SK-MEL-5 (cell line): ENCODE measurements at regions not wholly inside any gene's neighbourhood (a gene's known extent, or its start where the extent isn't known, plus 50 kb on each side); places are given as distances from the start of the nearest gene placed in this dataset.
"Not testable (repeated sequence)": the region's sequence is repeated elsewhere in the genome, so short reads cannot be mapped to it uniquely, and the experiment has no call there.

Experiments
- DNase-seq: peaks from one replicate; pipeline ENCODE4 v3.0.0-alpha.2; 2016; ENCODE audit warnings: low read depth, low spot score
- in situ Hi-C: cut with HindIII; loops from 2 replicates; pipeline ENCODE4 v1.10.0; 2016; ENCODE audit warnings: low sequenced_read_pairs, high pct_unique_total_duplicates, low pct_unique_long_range_greater_than_20kb

GRCh38 chrX:138874271-138874935, 162.9 kb upstream of the FGF13 start:
- DNase-seq = no peak
- in situ Hi-C loops = no loop called here

- DNase-seq, in situ Hi-C loops: not testable (repeated sequence)
These were observed 162.1 kb upstream of the FGF13 start for GRCh38 chrX:138873640-138874039.

- DNase-seq = no peak
- in situ Hi-C loops = no loop called here
These were observed 161.0 kb upstream of the FGF13 start for GRCh38 chrX:138872537-138872936.

DNA sequence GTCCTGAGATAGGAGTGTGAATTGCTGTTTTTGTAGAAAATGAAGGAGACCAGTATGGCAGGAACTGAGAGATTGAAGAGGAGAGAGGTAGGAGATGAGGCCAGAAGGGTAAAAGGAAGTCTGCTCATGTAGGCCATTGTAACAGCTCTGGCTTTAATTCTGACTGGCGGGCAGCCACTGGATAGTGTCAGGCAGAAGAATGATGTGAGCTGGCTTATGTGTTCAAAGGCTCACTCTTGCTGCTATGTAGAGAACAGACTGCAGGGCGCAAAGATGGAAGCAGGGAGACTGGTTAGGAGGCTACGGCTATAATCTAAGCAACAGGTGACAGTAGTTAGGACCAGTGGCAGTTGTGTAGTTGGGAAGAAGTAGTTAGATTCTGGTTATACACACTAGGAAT, 160.2 kb upstream of the FGF13 start:
- in situ Hi-C loops = no loop called here
- DNase-seq = no peak

GRCh38 chrX:138866643-138867042, 155.1 kb upstream of the FGF13 start:
- in situ Hi-C loops = no loop called here
- no peak for DNase-seq

DNA sequence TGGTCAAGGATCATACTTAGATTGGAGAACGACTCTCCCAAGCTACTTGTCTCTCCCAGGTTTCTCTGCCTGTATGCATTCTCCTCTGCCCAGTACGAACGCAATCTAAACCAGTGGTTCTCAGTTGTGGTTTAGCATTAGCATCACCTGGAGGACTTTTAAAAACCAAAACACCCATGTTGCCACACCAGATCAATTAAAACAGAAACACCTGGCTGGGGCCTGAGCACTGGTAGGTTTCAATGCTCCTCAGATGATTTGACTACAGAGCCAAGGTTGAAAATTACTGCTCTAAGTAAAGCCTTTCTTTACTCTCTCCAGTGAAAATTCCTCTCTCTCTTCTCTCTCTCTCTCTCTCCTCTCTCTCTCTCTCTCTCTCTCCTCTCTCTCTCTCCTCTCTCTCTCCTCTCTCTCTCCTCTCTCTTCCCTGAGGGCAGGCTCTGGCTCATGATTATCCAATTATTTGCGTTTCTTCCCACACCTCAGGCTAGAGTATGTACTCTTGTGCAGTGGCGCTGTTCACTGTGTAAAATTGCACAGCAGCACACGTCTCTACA, 153.7 kb upstream of the FGF13 start:
- in situ Hi-C loops = no loop called here
- no peak for DNase-seq

DNA sequence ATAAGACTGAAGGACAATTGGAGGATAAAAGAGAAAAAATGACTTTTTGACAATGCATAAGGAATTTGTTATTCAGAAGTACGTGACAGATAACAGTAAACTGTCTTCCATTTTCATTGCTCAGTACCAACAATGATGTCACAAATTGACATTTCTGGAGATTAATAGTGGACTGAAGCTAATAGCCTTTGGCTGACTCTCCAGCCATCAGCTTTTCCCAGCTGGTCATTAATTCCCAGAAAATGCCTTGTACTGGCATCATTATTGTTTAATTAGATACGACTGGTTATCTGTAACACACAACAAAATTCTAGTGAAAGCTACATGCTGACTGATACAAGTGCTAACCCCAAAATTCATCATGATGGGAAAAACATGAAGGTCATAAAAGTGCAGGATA, 147.9 kb upstream of the FGF13 start:
- DNase-seq = no peak
- in situ Hi-C loops = no loop called here

DNA sequence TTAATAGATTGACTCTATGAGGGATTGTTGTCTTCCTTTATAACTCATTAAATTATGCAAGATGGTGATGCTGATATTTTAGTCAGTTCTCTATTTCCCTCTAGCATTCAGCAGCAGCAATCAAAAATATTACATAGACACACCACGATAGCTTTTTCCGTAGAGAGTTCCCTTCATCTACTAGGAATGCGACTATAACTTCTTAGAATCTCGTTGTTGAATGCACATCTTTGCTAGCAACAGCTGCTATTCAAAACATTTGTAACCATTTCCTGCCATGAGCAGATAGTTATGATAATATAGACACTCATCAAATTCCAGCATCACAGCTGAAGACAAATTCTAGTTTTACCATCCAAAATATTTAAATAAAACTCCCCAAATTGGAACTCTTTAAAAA, 147.4 kb upstream of the FGF13 start:
- DNase-seq = no peak
- in situ Hi-C loops = no loop called here

DNA sequence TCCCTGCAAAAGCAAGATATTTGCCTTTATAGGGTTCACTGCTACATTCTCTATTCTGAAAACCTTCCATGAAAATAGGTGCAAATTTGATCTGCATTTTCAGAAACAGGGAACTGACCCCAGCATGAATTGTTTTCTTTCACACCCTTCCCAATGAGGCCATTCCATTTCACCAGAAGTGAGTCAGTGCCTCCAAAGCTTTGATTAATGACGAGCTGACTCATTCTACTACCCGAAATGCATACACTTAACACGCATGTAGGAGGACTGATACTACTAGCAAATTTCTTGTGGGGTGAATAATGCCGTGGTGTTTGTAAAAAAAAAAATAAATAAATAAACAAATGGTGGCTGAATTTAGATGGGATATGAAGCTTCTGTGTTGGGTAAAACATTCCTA, 146.9 kb upstream of the FGF13 start:
- no peak for DNase-seq
- in situ Hi-C loops = no loop called here

DNA sequence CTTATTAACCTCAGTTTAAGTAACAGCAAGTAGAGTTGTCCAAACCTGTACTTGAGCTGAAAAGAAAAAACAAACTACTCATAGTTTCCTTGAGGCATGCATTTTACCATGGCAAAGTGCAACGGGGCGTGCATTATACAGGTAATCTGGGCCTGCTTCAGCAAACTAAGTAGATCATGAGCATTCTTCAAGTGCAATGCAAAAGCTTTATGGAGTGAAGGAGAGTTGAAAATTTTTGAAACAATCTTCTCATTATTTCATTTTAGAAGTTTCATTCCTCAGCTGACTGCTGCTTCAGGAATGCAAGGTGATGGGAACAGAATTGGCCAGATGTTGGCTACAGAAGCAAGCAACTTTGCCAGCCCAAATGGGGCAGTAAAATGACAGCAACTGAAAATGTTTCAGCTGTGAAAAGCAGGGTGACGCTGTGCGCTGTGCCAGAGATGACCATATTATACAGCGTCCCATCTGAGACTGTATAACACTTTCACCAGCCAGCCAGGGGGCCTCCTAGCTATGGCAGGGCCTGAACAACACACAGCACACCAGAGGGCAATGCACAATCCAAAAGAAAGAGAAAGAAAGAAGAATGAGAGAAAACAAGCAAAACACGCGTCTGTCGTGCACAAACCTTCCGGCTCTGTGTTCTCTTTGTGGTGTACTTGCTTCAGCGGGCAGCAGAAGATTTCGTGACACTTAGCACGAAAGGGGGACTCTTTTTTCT, 145.5 kb upstream of the FGF13 start:
- DNase-seq = no peak
- in situ Hi-C loops = no loop called here

GRCh38 chrX:138853936-138854335, 142.4 kb upstream of the FGF13 start:
- DNase-seq = no peak
- in situ Hi-C loops = no loop called here

DNA sequence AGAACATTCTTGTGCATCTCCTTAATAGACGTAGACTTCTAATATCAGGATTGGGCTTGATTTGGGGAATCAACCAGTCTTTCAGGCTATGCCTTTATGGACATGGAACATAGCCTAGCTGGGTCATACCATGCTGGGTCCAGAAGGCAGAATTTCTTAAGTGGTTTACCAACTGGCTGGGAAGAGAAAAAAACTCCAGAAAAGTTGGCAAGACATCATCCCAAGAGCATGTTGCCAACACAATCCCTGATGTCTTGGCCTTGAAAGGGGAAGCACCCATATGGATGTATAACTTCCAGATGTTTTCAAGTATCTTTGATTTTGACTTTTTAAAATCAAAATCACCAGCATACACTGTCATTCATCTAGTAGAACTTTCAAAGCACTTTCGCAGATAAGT, 138.0 kb upstream of the FGF13 start:
- no peak for DNase-seq
- in situ Hi-C loops = no loop called here

GRCh38 chrX:138847930-138848329, 136.4 kb upstream of the FGF13 start:
- in situ Hi-C loops = no loop called here
- DNase-seq = peak; percentile 15

DNA sequence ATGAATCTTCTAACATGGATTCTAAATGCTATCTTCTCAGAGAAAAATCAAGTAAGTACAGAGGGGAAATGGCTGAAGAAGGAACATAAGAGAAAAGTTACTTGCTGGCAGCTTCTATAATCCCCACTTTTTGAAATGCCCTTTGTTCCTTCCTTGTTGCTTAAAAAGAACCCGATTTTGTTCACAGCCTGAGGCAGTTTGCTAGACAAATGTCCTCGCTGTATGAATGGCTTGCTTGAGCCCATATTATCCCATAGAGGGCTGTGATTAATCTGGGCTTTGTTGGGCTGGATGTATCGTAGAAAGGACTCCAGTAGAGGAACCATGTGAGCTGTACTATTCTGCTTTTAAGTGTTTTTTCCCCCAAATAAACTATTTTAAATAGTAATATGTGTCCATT, 134.3 kb upstream of the FGF13 start:
- in situ Hi-C loops = no loop called here
- DNase-seq = peak; percentile 72

DNA sequence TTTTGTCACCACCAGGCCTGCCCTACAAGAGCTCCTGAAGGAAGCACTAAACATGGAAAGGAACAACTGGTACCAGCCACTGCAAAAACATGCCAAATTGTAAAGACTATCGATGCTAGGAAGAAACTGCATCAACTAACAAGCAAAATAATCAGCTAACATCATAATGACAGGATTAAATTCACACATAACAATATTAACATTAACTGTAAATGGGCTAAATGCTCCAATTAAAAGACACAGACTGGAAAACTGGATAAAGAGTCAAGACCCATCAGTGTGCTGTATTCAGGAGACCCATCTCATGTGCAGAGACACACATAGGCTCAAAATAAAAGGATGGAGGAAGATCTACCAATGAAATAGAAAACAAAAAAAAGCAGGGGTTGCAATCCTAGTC, 95.9 kb upstream of the FGF13 start:
- in situ Hi-C loops, DNase-seq: not testable (repeated sequence)

DNA sequence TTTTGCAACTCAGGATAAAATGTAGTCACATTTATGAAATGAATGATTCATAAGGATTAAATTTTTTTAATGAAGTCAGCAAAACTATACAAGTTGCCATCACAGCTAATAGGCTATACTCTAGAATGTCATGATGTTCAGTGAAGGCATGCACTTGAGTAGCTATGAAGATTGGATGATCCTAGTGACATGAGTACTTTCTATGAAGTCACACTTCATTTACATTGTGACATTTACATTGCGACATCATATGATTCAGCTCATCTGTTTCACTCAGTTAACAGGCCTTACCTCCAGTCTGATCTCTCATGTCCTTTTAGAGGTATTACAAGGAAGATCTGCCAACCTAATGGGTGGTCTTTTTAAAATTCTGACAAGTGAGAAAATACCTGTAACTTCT, 82.7 kb upstream of the FGF13 start:
- no peak for DNase-seq
- in situ Hi-C loops = no loop called here

DNA sequence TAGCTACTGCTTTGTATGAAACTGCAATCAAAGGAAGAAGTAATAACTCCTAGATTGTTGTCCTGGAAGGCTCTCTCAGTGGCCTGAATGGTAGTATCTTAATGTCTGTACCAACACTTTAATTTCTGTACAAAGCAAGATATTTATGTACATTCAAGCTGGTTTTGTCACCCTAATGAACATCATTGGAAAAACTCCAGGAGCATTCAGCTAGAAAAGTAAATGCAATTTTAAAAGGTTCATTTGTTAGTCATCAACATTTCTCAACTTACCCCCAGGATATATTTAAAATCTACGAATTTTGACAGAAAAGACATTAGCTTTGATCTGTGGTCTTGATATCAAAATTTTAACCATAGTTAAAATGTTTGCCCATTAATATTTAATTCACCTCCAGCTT, 80.0 kb upstream of the FGF13 start:
- in situ Hi-C loops = no loop called here
- no peak for DNase-seq

- in situ Hi-C loops = no loop called here
- DNase-seq = no peak
These were observed 77.3 kb upstream of the FGF13 start for GRCh38 chrX:138788771-138789170.

DNA sequence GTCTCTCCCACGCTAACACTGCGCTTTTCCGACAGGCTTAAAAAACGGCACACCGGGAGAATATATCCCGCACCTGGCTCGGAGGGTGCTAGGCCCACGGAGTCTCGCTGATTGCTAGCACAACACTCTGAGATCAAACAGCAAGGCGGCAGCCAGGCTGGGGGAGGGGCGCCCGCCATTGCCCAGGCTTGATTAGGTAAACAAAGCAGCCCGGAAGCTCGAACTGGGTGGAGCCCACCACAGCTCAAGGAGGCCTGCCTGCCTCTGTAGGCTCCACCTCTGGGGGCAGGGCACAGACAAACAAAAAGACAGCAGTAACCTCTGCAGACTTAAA, 67.0 kb upstream of the FGF13 start:
- in situ Hi-C loops, DNase-seq: not testable (repeated sequence)
